GM12873 (cell line): ENCODE measurements at regions not wholly inside any gene's neighbourhood (a gene's known extent, or its start where the extent isn't known, plus 50 kb on each side); places are given as distances from the start of the nearest gene placed in this dataset.

Experiments
- TF ChIP-seq, protein P1 (sequence below): IDR thresholded peaks from 2 replicates; pipeline ENCODE4 v1.5.1; 2012; ENCODE audit warnings: low read depth, mild to moderate bottlenecking, moderate library complexity, low read length, control low read depth; ENCODE audit not compliant: insufficient read depth; ENCODE audit errors: missing control alignments

DNA sequence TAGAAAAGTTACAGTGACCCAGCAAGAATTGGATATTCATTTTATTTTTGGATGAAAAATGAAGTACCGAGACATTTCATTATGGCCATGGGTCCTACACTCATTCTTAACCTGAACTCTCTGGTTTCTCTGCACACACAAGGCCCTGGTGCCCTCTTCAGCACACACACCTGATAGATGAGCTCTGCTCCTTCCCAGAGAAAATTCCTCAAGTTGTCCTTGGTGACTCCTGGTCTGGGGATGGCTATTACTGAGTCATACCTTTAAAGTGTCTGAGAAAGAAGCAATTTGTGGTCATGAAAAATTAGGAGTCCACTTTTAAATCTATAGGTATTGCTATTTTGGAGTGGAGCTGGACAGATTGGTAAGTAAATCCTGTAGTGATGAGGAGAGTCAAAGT is 311.5 kb downstream of the CDH2 start:
- TF ChIP-seq, protein P1, sequence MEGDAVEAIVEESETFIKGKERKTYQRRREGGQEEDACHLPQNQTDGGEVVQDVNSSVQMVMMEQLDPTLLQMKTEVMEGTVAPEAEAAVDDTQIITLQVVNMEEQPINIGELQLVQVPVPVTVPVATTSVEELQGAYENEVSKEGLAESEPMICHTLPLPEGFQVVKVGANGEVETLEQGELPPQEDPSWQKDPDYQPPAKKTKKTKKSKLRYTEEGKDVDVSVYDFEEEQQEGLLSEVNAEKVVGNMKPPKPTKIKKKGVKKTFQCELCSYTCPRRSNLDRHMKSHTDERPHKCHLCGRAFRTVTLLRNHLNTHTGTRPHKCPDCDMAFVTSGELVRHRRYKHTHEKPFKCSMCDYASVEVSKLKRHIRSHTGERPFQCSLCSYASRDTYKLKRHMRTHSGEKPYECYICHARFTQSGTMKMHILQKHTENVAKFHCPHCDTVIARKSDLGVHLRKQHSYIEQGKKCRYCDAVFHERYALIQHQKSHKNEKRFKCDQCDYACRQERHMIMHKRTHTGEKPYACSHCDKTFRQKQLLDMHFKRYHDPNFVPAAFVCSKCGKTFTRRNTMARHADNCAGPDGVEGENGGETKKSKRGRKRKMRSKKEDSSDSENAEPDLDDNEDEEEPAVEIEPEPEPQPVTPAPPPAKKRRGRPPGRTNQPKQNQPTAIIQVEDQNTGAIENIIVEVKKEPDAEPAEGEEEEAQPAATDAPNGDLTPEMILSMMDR: no peak

DNA sequence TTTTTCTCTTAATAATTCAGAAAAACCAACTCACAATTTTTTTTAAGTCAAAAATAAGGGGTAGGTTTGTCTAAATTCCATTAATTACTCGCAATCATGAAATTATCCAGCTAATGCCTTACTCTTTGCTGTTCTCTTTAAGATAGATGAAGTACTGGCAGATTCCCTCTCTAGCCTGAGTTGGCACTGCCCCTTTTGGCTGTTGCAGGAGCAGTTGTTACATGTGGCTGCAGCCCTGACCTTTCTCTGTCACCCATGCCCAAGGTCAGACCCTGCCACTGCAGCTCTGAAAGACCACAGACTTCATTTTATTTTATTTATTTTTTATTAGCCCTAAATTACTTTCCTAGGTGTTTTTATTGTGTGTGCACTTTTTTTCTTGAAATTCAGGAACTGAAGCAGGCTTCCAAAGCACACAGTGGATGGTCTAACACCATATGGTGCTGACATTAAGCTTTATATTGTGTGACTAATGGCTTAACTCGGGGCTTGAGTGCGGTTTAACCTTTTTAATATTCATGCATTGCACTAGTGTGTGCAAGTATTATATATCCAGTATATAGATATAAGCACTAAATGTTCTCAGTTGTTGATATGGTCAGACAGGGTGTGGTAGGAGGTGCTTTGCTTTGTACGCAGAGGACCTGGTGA is 313.0 kb downstream of the CDH2 start:
- TF ChIP-seq, protein P1: no peak

DNA sequence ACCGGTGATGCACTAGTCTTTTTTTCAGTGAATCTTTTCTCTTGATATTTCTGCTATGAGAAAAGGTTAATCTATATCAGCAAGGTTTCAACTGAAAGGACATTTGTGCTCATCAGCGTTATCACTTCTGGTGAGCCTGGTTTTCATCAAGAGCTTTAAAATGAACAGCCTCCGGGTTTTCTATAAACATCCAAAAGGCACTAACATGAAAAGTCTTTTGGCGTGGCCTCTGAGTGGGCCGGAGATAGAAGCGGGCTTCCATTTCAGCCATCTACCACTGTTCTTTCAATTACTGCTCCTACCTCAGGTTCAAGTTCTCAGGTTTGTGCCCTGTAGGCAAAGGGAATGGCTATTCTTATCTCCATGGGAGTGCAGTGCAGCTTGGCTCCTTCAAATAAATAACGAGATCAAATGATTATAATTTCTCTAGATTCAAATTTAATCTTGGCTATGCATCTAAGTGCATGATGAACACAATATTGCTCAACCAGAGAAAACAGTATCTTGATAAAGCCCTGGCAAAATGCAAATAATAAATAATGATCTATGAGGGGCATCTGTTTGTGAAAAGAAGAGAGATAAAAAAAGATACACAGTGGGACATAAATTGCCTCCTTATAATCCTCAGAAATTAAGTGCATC is 314.8 kb downstream of the CDH2 start:
- TF ChIP-seq, protein P1: no peak

DNA sequence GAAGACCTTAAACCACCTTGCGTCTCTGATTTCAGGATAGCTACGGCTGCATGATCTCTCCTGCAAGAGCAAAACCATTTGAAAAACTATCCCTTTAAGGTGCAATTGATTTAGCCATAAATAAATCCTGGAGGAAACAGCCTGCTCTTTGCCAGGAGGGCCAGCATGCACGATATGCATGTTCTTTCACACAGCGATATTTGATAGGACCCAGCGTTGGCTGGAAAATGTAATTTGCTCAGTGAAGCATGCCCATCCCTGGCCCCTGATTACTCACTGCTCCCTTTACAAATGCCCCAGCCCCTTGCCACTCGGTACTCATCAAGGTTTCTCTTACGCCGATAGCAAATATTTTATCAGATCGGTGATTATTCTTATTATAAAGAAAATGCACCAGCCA is 315.4 kb downstream of the CDH2 start:
- TF ChIP-seq, protein P1: no peak

DNA sequence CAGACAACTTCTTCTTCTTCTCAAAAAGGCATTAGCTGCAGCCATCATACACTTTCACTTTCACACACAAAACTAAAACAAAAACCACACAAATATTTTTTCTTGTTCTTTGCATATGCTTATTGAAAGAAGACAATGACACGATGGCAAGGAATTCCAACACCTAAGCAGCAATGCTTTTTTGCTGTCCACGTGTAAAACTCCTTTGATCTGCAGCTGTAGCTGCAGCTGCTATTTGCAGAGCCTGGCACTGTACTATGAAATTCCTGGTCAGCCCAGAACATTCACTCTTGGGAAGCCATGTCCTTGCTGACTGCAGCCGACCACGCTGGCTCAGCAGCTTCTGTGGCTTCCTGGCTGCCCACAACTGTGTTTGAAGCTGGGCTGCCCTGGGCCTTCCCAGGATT is 316.2 kb downstream of the CDH2 start:
- TF ChIP-seq, protein P1: no peak

DNA sequence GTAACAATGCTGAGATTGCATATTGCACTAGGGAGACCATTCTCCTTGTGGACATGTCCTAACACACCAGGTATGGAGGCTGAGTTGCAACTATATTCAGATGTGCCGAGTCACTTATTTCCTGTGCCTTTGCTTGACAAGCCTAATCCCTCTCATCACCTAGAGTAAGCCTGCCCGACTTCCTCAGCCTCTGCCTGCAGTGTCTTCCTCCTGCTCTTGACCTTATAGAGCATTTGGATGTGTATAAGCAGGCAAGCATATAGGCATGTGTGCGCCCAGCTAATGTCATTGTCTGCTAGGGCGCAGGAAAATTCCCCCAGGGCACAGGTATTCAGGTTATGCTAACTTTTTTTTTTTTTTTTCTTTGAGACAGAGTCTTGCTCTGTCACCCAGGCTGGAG is 316.9 kb downstream of the CDH2 start:
- TF ChIP-seq, protein P1: no peak

DNA sequence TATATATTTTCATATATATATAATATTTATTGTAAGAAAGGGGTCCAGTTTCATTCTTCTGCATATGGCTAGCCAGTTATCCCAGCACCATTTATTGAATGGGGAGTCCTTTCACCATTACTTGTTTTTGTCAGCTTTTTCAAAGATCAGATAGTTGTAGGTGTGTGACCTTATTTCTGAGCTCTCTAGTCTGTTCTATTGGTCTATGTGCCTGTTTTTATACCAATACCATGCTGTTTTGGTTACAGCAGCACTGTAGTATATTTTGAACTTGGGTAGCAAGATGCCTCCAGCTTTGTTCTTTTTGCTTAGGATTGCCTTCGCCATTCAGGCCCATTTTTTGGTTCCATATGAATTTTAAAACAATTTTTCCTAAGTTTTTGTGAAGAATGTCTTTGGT is 320.1 kb downstream of the CDH2 start:
- TF ChIP-seq, protein P1: no peak
